Ascending aorta (tissue), 2 donors: ENCODE measurements at regions not wholly inside any gene's neighbourhood (a gene's known extent, or its start where the extent isn't known, plus 50 kb on each side); places are given as distances from the start of the nearest gene placed in this dataset.

Experiments
- DNase-seq, 2 donors: peaks; one replicate each; pipeline ENCODE4 v3.0.0-alpha.2; 2019; ENCODE audit warnings: low spot score in 2 of 2
- H3K27ac ChIP-seq, 2 donors: fragments of 200-600 bp; sonication (generic); one replicate each; pipeline ENCODE4 v1.5.1; 2016 to 2017; ENCODE audit warnings: mild to moderate bottlenecking in 1 of 2
- H3K27me3 ChIP-seq: fragments of 200-600 bp; sonication (generic); one replicate; pipeline ENCODE4 v1.5.1; 2017
- H3K36me3 ChIP-seq, 2 donors: fragments of 200-600 bp; sonication (generic); one replicate each; pipeline ENCODE4 v1.5.1; 2016
- H3K4me1 ChIP-seq, 2 donors: fragments of 200-600 bp; sonication (generic); one replicate each; pipeline ENCODE4 v1.5.1; 2016 to 2017; ENCODE audit warnings: mild to moderate bottlenecking in 1 of 2
- H3K4me3 ChIP-seq, 2 donors: fragments of 200-600 bp; sonication (generic); one replicate each; pipeline ENCODE4 v1.5.1; 2016 to 2017; ENCODE audit warnings: mild to moderate bottlenecking in 1 of 2
- H3K9me3 ChIP-seq, 2 donors: fragments of 200-600 bp; sonication (generic); one replicate each; pipeline ENCODE4 v1.5.1; 2016
- CTCF ChIP-seq, 3 experiments: fragments of 200-600 bp in 2 of 3; fragments of 450-650 bp in 1 of 3; sonication (generic) in 2 of 3; IDR thresholded peaks; one replicate each; pipeline ENCODE4 v1.5.1; 2016 to 2019; ENCODE audit warnings: antibody characterized with exemption in 3 of 3, mild to moderate bottlenecking in 1 of 3, moderate library complexity in 1 of 3
- intact Hi-C: fragments of 100-400 bp; cut with DNase I; formaldehyde crosslinking; loops from one replicate; pipeline ENCODE4 v1.15.1; 2023

GRCh38 chr19:31432201-31432810, 83.1 kb upstream of the TSHZ3 start:
- Histone ChIP-seq H3K4me1 (no peaks in the 10 kb centered on the region), H3K4me3 (no peak overlapping the region), H3K27ac (no peak overlapping the region), H3K27me3 (no peaks in the 10 kb centered on the region), H3K9me3 (no peaks in the 10 kb centered on the region), H3K36me3 (no peaks in the 10 kb centered on the region)
- no peak for DNase-seq
- intact Hi-C loops, result no loop called here
- TF ChIP-seq CTCF (IDR thresholded peaks at IDR 0.05), result no peak

- Histone ChIP-seq H3K4me3 (no peak overlapping the region), H3K27ac (no peak overlapping the region), H3K27me3 (no peaks in the 10 kb centered on the region), H3K36me3 (no peaks in the 10 kb centered on the region), H3K9me3 (no peaks in the 10 kb centered on the region), H3K4me1 (no peaks in the 10 kb centered on the region)
- no peak for DNase-seq
- intact Hi-C loops, result no loop called here
- TF ChIP-seq CTCF (IDR thresholded peaks at IDR 0.05), result no peak
Observed at GRCh38 chr19:31436121-31436776, 87.0 kb upstream of the TSHZ3 start.

GRCh38 chr19:31438401-31439269, 89.4 kb upstream of the TSHZ3 start:
- TF ChIP-seq CTCF (IDR thresholded peaks at IDR 0.05), result no peak

GRCh38 chr19:31439270-31439573, 90.0 kb upstream of the TSHZ3 start:
- no peak for TF ChIP-seq CTCF (IDR thresholded peaks at IDR 0.05)
- H3K27ac ChIP-seq, result no peak overlapping the region
- H3K4me3 ChIP-seq, result no peak overlapping the region
- intact Hi-C loops, result no loop called here
- H3K36me3 ChIP-seq, result no peaks in the 10 kb centered on the region
- H3K27me3 ChIP-seq, result no peaks in the 10 kb centered on the region
- no peaks in the 10 kb centered on the region for H3K4me1 ChIP-seq
- no peak for DNase-seq
- no peaks in the 10 kb centered on the region for H3K9me3 ChIP-seq

More at GRCh38 chr19:31438401-31439269, 89.4 kb upstream of the TSHZ3 start:
- no peaks in the 10 kb centered on the region for H3K36me3 ChIP-seq
- intact Hi-C loops, result no loop called here
- H3K4me3 ChIP-seq, result no peak overlapping the region
- no peak for DNase-seq
- no peaks in the 10 kb centered on the region for H3K9me3 ChIP-seq
- no peaks in the 10 kb centered on the region for H3K4me1 ChIP-seq
- no peaks in the 10 kb centered on the region for H3K27me3 ChIP-seq
- H3K27ac ChIP-seq, result no peak overlapping the region

GRCh38 chr19:31444931-31445330, 95.7 kb upstream of the TSHZ3 start:
- Histone ChIP-seq H3K4me1 (no peaks in the 10 kb centered on the region), H3K4me3 (no peak overlapping the region), H3K36me3 (no peaks in the 10 kb centered on the region), H3K27ac (no peak overlapping the region), H3K9me3 (no peaks in the 10 kb centered on the region), H3K27me3 (no peaks in the 10 kb centered on the region)
- intact Hi-C loops, result no loop called here
- DNase-seq, result no peak
- TF ChIP-seq CTCF (IDR thresholded peaks at IDR 0.05), result no peak
